GM21390 (cell line): ENCODE measurements at regions not wholly inside any gene's neighbourhood (a gene's known extent, or its start where the extent isn't known, plus 50 kb on each side); places are given as distances from the start of the nearest gene placed in this dataset.

Experiments used
- ATAC-seq: cut with Tn5 transposase; IDR thresholded peaks from one replicate; pipeline ENCODE4 v1.9.1; 2021; ENCODE audit not compliant: unreplicated experiment

DNA sequence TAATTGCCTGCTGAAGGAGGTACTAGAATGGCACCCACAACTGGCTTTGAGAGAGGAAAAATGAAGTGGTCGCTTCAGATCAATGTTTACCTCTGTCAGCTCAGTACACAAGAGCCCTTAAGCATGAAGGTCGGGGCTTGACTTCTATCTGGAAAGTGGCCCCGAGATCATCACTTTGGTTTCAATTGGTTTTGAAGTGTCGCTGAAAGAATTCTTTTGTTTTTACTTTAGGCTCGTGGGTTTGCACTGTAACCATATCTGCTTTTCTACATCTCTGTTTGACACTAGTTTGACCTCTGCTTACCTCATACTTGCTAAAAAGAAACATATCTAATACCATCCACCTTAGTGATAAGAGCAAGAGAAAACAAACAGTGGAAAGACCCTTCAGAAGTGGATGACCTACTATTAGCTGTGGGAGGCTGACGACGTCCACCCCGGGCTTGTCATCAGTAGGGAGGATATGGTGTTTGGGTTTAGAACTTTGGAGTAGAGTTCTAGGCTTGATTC is 361.8 kb downstream of the GATA3 start:
- no peak for ATAC-seq

DNA sequence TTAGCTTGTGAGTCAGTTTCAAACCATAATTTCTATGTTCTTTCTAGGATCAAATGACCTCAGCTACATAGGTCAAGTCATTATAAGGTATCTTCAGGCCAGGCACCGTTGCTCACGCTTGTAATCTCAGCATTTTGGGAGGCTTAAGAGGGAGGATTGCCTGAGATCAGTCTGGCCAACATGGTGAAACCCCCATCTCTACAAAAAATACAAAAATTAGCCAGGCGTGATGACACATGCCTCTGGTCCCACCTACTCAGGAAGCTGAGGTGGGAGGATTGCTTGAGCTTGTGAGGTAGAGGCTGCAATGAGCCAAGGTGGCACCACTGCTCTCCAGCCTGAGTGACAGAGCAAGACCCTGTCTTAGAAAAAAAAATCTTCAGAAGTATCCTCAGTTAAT is 362.3 kb downstream of the GATA3 start:
- no peak for ATAC-seq

- ATAC-seq = no peak
These were observed 363.1 kb downstream of the GATA3 start for GRCh38 chr10:8417631-8418030.

DNA sequence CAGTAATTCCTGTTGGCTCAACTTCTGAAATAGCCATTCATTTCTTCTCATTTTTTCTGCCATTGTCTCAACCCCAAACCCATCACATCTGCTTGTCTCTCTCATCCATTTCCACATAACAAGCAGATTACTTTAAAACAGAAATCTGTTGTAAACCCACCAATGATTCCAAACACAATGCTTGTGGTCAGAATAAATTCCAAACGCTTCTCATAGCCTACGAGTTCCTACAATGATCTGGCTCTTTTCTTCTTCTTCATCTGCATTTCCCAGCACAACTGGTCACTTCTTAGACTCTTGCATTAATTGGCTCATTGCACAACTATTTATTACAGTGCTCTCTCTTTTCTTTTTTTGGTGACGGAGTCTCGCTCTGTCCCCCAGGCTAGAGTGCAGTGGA is 364.1 kb downstream of the GATA3 start:
- no peak for ATAC-seq

DNA sequence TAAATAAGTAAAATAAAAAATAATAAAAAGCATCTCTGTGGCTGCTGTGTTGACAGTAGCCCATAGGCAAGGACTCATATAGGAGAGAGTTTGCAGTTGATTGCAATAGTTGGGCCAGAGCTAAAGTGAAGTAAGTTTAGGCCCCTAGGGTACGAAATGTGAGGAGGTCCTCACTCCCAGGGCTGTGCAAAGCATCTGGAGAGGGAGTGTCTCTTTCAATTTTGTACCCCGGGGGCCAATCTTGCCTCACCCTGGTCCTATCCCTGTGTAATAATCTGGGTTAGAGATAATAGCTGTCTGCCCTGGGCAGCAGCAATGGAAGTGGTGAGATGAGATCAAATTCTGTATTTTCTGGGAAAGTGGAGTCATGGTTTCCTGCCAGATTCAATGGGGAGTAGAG is 365.7 kb downstream of the GATA3 start:
- ATAC-seq = no peak

DNA sequence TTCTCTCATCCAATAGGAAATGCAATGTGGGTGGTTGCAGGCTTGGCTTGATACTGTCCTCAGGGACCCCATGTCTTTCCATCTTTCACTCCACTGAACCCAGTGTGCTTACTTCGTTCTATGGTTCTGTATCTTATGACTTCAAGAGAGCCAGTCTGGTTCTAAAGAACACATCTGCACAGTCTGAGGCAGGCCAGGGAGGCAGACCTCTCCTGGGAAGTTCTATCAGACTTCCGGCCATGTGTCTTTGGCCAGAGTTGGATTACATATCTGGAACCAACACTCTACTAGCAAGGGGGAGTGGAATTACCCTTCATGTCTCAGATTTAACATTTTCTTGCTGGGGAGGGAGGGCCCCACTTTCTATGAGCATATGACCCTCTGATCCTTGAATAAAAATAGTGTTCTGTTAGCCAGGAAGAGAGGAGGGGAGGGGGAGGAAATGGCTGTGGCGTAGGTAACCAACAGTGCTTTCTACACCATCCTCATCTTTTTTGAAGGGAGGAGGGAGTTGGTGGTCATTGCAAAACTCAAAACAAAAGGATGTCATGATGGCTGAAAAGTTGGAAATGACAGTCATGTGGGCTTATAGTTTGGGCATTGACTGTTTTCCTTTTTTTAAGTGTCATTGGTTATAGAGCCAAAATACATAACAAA is 370.2 kb downstream of the GATA3 start:
- ATAC-seq = no peak

DNA sequence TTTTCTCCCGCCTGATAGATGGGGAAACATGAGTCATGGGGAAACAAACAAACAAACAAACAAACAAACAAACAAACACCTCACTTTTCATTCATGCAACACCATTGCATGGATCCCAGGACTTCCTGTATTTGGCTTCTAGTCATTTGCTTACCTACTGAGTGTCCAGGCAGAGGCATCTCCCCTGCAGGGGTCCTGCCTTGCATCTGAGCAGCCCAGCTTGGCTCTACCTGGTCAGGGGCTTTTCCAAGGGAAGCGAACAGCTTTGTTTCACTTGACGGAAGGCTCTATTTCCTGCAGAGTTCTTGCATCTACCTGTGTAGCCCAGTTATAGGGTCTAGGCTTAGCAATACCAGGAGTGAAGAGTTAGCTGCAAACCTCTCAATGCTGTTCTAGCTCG is 374.2 kb downstream of the GATA3 start:
- ATAC-seq = no peak

DNA sequence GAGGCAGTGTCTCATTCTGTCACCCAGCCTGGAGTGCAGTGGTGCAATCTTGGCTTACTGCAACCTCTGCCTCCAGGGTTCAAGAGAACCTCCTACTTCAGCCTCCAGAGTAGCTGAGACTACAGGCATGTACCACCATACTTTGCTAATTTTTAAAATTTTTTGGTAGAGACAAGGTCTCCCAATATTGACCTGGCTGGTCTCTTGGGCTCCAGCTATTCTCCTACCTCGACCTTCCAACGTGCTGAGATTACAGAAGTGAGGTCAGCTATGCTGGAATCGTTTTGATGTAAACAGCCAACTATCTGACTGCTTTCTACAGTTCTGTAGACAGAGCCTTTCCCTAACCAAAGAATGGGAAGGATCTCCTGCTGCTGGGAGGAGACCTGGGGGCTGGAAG is 375.8 kb downstream of the GATA3 start:
- no peak for ATAC-seq

DNA sequence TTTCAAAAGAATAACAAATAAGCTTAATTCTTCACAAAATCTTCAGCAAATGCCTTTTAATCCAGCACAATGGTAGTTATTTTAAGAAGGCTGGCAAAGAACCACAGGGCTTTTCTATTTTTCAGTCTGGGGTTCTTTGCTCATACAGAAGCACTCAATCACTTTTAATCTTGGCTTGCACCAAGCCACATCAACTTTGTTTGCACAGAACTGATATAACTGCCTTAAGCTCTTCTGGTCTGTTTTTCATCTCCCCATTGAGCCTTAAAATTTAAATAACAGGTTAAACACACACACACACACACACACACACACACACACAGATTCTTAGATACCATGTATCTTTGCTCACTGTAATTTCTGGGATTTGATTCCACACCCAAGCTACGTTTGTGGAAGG is 377.0 kb downstream of the GATA3 start:
- ATAC-seq = no peak

DNA sequence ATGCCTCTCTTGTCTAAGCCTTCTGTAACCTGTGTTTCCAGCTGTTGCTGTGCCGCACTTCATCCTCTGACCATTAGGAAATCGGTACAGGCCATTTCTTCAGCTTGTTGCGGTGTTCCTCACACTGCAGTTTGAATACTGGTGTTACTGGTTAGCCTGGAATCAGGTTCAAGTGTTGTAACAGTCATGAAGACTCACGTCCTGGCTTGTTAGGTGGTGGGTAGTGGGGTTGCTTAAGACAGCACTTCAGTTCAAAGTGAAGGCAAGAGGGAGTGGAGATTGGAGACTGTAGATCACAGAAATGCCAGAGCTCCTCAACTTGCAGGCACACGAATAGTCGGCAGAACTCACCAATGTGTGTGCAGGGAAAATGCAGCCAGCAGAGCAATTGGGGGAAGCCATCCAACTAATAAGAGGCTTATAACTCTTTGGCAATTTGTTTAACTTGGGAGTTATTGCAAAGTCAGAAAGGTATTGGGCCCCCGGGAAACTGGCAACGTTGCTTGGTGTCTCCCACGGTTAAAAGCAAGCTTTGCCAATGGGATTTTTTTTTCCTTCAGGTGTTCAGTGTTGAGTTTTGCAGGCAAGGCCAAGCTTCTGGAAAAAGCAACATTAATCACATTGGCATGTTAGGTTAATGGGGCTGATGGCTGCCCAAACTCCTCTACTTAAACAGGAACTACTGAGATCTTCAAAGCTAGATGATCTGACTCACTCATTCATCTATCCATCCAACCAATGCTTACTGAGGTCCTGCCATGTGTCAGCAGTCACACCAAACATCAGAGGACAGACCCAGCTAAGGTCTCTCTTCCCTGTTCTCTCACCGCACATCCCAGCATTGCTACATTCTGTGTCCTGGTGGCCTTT is 380.9 kb downstream of the GATA3 start:
- ATAC-seq = no peak

DNA sequence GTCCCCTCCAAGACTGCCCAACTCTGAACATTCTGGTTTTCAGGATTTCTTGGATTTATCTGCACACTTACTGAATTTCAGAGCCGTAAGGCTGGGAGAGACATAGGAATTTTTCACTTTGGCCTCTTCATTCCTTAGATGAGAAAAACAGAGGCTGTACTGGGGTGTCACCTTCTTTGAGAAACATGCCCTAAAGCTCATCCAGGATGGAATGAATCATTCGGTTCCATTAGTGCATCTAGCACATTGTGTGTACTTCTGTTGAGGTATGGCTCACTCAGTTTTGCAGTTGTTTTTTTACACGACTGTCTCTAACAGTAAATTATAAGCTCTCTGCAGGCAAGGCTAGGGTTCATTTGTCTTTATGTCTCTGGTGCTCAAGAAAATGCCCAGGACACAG is 383.4 kb downstream of the GATA3 start:
- no peak for ATAC-seq

GRCh38 chr10:8438603-8439002 is 384.1 kb downstream of the GATA3 start:
- ATAC-seq = no peak

DNA sequence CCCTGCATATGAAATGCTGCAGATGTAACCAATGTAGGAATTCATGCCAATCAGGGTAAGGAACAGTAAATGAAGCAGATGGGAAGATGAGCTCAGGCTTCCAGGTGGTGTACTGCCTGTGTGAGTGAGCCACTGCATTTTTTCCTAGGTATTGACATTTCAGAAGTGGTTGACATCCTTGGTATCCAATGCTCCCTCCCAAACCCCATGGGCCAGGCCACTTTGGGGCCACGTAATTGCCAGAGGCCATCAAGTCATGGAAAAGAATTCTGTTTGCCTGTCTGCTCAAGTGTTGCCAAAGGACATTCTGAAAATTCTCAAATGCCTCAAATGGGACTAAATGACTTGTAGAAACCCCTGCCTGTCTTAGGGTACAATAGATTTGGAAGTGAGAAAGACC is 384.6 kb downstream of the GATA3 start:
- ATAC-seq = no peak

GRCh38 chr10:8444630-8445029 is 390.1 kb downstream of the GATA3 start:
- no peak for ATAC-seq

DNA sequence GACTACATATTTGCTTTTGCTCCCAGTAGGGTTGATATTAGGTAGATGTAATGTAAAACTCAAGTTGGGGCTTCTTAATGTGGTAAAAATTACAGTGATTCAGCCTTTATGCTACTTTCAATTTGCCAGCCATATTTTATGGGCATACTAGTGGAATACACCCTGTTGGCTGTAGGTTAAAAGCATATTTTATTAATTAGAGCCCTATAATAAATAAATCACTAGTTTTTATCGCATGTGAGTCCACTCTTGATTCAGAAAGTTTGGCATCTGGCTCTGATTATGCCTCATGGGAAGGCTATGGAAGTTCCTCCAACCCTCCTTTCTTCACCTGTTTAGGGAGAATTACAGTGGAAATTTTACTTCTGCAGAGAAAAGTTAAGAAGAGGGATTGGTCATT is 390.9 kb downstream of the GATA3 start:
- no peak for ATAC-seq

DNA sequence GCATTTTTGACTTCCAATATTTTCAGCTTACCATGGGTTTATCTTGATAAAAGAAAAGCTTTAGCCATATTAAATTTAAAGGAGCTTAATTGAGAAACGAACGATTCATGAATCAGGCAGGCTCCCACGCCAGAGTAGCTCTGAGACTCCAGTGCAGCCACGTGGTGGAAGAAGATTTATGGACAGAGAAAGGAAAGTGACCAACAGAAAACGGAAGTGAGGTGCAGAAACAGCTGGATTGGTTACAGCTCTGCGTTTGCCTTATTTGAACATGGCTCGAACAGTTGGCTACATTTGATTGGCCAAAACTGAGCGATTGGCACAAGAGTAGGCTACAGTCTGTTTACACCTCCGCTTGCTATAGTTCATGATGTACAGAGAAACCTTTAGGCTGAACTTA is 395.4 kb downstream of the GATA3 start:
- no peak for ATAC-seq

DNA sequence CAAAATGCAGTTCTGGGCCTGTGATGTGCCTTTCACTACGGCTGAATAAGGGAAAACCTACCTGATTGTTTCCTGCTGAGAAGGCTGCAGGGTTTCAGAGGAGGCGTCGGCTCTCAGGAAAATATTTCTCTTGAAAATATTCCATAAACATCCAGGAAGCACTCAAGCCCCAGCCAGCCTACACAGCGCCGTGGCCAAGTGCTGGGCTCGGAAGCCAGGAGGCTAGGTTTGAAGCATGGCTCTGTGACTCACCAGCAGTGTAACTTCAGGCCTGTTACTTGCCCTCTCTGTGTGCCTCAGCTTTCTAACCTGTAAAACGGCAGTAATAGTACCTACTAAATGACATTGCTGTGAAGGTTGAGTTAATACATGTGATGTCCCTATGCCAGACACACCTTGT is 399.1 kb downstream of the GATA3 start:
- ATAC-seq = no peak

GRCh38 chr10:8454357-8454756 is 399.9 kb downstream of the GATA3 start:
- ATAC-seq = no peak

- ATAC-seq = no peak
These were observed 400.7 kb downstream of the GATA3 start for GRCh38 chr10:8455181-8455580.

DNA sequence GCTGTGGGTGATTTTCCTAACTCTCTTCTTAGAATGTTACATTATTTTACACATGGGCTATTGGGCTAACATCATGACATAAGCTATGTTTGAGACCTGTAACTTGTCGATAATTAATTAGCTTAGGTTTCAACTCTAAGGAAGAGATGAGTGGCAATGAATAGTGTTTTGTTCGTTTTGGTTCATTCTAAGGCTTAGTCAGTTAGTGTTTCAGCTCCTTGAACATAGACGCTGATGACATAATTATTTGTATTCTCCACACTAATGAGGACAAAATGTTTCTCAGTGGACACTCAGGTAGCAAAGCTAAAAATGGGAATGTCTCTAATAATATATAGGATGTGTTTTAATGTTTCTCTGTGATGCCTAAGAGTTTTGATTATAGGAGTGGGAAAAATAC is 401.9 kb downstream of the GATA3 start:
- no peak for ATAC-seq

- ATAC-seq = no peak
These were observed 406.1 kb downstream of the GATA3 start for GRCh38 chr10:8460626-8461025.

- ATAC-seq = no peak
These were observed 408.1 kb downstream of the GATA3 start for GRCh38 chr10:8462565-8462964.
